Glutamatergic neuron (in vitro differentiated cells): ENCODE measurements at regions not wholly inside any gene's neighbourhood (a gene's known extent, or its start where the extent isn't known, plus 50 kb on each side); places are given as distances from the start of the nearest gene placed in this dataset.

Experiments used
- DNase-seq: peaks from one replicate; pipeline ENCODE4 v3.0.0; 2022
- H3K27ac Mint-ChIP-seq: one replicate; pipeline ENCODE4 v1.8.0; 2020; ENCODE audit warnings: mild to moderate bottlenecking, mixed read lengths, inconsistent platforms; ENCODE audit not compliant: unreplicated experiment
- H3K27me3 Mint-ChIP-seq: one replicate; pipeline ENCODE4 v1.8.0; 2020; ENCODE audit warnings: mild to moderate bottlenecking, moderate library complexity, mixed read lengths, inconsistent platforms; ENCODE audit not compliant: unreplicated experiment
- H3K36me3 Mint-ChIP-seq: one replicate; pipeline ENCODE4 v1.8.0; 2020; ENCODE audit warnings: mild to moderate bottlenecking, mixed read lengths, inconsistent platforms; ENCODE audit not compliant: unreplicated experiment
- H3K4me1 Mint-ChIP-seq: one replicate; pipeline ENCODE4 v1.8.0; 2020; ENCODE audit warnings: mild to moderate bottlenecking, low read depth, mixed read lengths, inconsistent platforms; ENCODE audit not compliant: unreplicated experiment
- H3K4me3 Mint-ChIP-seq: one replicate; pipeline ENCODE4 v1.8.0; 2020; ENCODE audit warnings: mild to moderate bottlenecking, mixed read lengths, inconsistent platforms; ENCODE audit not compliant: unreplicated experiment
- H3K9me3 Mint-ChIP-seq: one replicate; pipeline ENCODE4 v1.8.0; 2020; ENCODE audit warnings: mild to moderate bottlenecking, moderate library complexity, mixed read lengths, inconsistent platforms; ENCODE audit not compliant: unreplicated experiment
- CTCF ChIP-seq: fragments of 200-600 bp; sonication (generic); IDR thresholded peaks from one replicate; pipeline ENCODE4 v1.5.0; 2021; ENCODE audit not compliant: partially characterized antibody, unreplicated experiment

- Mint-ChIP-seq H3K4me3 (no peak overlapping the region), H3K27me3 (no peaks in the 10 kb centered on the region), H3K27ac (no peak overlapping the region), H3K4me1 (no peaks in the 10 kb centered on the region), H3K9me3 (no peaks in the 10 kb centered on the region), H3K36me3 (no peaks in the 10 kb centered on the region)
- no peak for TF ChIP-seq CTCF
- no peak for DNase-seq
These were observed 682.6 kb downstream of the HS3ST4 start for GRCh38 chr16:26374279-26374925.

- no peak overlapping the region for H3K4me3 Mint-ChIP-seq
- no peaks in the 10 kb centered on the region for H3K27me3 Mint-ChIP-seq
- no peak for TF ChIP-seq CTCF
- peaks cover 2% of the 10 kb centered on the region for H3K9me3 Mint-ChIP-seq
- no peaks in the 10 kb centered on the region for H3K4me1 Mint-ChIP-seq
- no peak overlapping the region for H3K27ac Mint-ChIP-seq
- DNase-seq: no peak
- H3K36me3 Mint-ChIP-seq: no peaks in the 10 kb centered on the region
These were observed 684.1 kb upstream of the C16orf82 start for GRCh38 chr16:26382586-26382985.

- no peak for DNase-seq
- Mint-ChIP-seq H3K27me3 (no peaks in the 10 kb centered on the region), H3K4me3 (no peak overlapping the region), H3K27ac (no peak overlapping the region), H3K36me3 (no peaks in the 10 kb centered on the region), H3K9me3 (no peaks in the 10 kb centered on the region), H3K4me1 (no peaks in the 10 kb centered on the region)
- no peak for TF ChIP-seq CTCF
These were observed 680.6 kb upstream of the C16orf82 start for GRCh38 chr16:26386096-26386495.

- no peak for DNase-seq
- Mint-ChIP-seq H3K27me3 (peaks cover 2% of the 10 kb centered on the region), H3K27ac (no peak overlapping the region), H3K9me3 (no peaks in the 10 kb centered on the region), H3K4me3 (no peak overlapping the region), H3K36me3 (no peaks in the 10 kb centered on the region), H3K4me1 (no peaks in the 10 kb centered on the region)
- no peak for TF ChIP-seq CTCF
These were observed 674.9 kb upstream of the C16orf82 start for GRCh38 chr16:26391833-26392232.

- Mint-ChIP-seq H3K36me3 (no peaks in the 10 kb centered on the region), H3K9me3 (no peaks in the 10 kb centered on the region), H3K27ac (no peak overlapping the region), H3K4me3 (no peak overlapping the region), H3K4me1 (no peaks in the 10 kb centered on the region), H3K27me3 (peaks cover 2% of the 10 kb centered on the region)
- TF ChIP-seq CTCF: no peak
- DNase-seq: no peak
These were observed 672.3 kb upstream of the C16orf82 start for GRCh38 chr16:26394409-26394808.
